Tibial artery (tissue), 4 donors: ENCODE measurements at regions not wholly inside any gene's neighbourhood (a gene's known extent, or its start where the extent isn't known, plus 50 kb on each side); places are given as distances from the start of the nearest gene placed in this dataset.

Experiments used
- DNase-seq, 2 donors: peaks; one replicate each; pipeline ENCODE4 v3.0.0-alpha.2; 2019
- H3K27ac ChIP-seq, 2 donors: fragments of 200-600 bp; sonication (generic) in 1 of 2; 1 replicate in 1 of 2; 2 replicates in 1 of 2; pipeline ENCODE4 v1.5.1; 2018 to 2019; ENCODE audit warnings: mild to moderate bottlenecking in 1 of 2
- H3K27me3 ChIP-seq, 2 donors: fragments of 200-600 bp; sonication (generic) in 1 of 2; one replicate each; pipeline versions ENCODE4 v1.5.1 to v1.6.0; 2016 to 2019
- H3K36me3 ChIP-seq, 3 donors: fragments of 200-600 bp; sonication (generic) in 2 of 3; one replicate each; pipeline ENCODE4 v1.5.1; 2016 to 2019; ENCODE audit warnings: mild to moderate bottlenecking in 2 of 3
- H3K4me1 ChIP-seq, 4 donors: fragments of 200-600 bp; sonication (generic) in 2 of 4; 1 replicate in 3 of 4; 2 replicates in 1 of 4; pipeline ENCODE4 v1.5.1; 2016 to 2019
- H3K4me3 ChIP-seq, 2 donors: fragments of 200-600 bp; sonication (generic) in 1 of 2; 1 replicate in 1 of 2; 2 replicates in 1 of 2; pipeline ENCODE4 v1.5.1; 2018 to 2019; ENCODE audit warnings: mild to moderate bottlenecking in 2 of 2
- H3K9me3 ChIP-seq, 3 donors: fragments of 200-600 bp; sonication (generic) in 1 of 3; one replicate each; pipeline ENCODE4 v1.5.1; 2016 to 2019
- intact Hi-C: fragments of 100-400 bp; cut with DNase I; formaldehyde crosslinking; loops from one replicate; pipeline ENCODE4 v1.15.0; 2023; ENCODE audit warnings: low total_unique reads
- TF ChIP-seq, protein P1 (sequence below), 2 experiments: fragments of 200-600 bp in 1 of 2; fragments of 450-650 bp in 1 of 2; IDR thresholded peaks; one replicate each; pipeline ENCODE4 v1.5.1; 2017 to 2019; ENCODE audit warnings: antibody characterized with exemption in 2 of 2, mild to moderate bottlenecking in 1 of 2, moderate library complexity in 1 of 2

DNA sequence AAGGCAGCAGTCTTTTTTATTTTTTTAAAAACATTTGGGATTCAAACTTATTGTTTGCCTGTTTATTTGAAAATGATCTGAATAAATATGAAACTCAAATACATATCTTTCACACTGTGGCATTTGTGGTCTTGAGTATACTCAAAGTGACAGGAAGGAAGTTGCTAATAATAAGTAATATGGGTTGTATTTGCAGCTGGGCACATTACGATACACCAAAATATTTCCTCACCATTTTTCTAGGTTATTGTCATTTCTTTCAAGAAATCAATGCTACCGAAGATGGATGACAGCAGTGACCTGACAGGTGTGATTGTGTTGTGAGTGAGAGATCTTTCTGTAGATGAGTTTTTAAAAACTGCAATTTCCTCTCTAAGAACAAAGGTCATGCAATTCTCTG lies 665.7 kb downstream of the CDH8 start:
- no peak for DNase-seq
- Histone ChIP-seq H3K4me1 (no peaks in the 10 kb centered on the region), H3K27me3 (no peaks in the 10 kb centered on the region), H3K9me3 (no peaks in the 10 kb centered on the region), H3K4me3 (no peak overlapping the region), H3K27ac (no peak overlapping the region), H3K36me3 (no peaks in the 10 kb centered on the region)
- intact Hi-C loops, result no loop called here
- TF ChIP-seq, protein P1, sequence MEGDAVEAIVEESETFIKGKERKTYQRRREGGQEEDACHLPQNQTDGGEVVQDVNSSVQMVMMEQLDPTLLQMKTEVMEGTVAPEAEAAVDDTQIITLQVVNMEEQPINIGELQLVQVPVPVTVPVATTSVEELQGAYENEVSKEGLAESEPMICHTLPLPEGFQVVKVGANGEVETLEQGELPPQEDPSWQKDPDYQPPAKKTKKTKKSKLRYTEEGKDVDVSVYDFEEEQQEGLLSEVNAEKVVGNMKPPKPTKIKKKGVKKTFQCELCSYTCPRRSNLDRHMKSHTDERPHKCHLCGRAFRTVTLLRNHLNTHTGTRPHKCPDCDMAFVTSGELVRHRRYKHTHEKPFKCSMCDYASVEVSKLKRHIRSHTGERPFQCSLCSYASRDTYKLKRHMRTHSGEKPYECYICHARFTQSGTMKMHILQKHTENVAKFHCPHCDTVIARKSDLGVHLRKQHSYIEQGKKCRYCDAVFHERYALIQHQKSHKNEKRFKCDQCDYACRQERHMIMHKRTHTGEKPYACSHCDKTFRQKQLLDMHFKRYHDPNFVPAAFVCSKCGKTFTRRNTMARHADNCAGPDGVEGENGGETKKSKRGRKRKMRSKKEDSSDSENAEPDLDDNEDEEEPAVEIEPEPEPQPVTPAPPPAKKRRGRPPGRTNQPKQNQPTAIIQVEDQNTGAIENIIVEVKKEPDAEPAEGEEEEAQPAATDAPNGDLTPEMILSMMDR (IDR thresholded peaks at IDR 0.05), result no peak

DNA sequence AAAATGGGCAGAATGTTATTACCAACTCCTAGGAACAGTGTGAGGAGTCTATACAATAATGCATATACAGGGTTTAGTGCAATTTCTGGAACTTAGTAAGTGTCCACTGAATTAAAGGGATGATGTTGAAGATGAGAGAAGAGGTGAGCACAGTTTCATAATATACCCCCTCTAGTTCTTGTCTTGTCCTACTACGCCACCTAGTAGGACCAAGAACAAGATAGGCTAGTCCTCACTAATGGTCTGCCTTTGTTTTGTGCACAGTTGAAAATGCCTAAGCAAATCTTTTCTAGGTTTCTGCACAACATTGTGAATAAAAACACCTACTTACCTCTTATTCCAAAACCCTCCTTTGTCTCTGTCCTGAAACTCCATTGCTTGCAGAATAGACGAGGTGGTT lies 670.2 kb downstream of the CDH8 start:
- H3K4me3 ChIP-seq, result no peak overlapping the region
- H3K36me3 ChIP-seq, result no peaks in the 10 kb centered on the region
- no peak for DNase-seq
- TF ChIP-seq, protein P1 (IDR thresholded peaks at IDR 0.05), result no peak
- H3K27ac ChIP-seq, result no peak overlapping the region
- no peaks in the 10 kb centered on the region for H3K9me3 ChIP-seq
- no peaks in the 10 kb centered on the region for H3K4me1 ChIP-seq
- no peaks in the 10 kb centered on the region for H3K27me3 ChIP-seq
- intact Hi-C loops, result no loop called here

DNA sequence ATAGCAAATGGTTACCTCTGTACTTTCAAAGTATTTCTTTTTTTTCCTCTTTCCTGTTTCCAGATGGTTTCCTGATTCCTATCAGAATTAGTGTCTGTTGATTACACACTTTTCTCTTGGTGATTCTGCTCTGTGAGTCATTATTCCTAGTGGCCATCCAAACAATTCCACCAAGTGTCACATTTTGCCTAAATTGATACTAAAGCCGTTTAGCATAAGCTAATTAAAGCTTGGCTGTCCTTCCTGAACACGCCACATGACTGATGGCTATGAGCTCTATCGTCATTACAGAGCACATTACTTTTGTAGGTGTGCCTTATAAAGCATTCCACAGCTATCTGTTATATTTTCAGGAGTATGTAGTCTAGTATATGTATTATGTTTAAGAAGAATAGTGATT lies 671.2 kb downstream of the CDH8 start:
- H3K4me1 ChIP-seq, result no peaks in the 10 kb centered on the region
- no peak overlapping the region for H3K4me3 ChIP-seq
- no peak for DNase-seq
- TF ChIP-seq, protein P1 (IDR thresholded peaks at IDR 0.05), result no peak
- intact Hi-C loops, result no loop called here
- H3K36me3 ChIP-seq, result no peaks in the 10 kb centered on the region
- no peak overlapping the region for H3K27ac ChIP-seq
- no peaks in the 10 kb centered on the region for H3K9me3 ChIP-seq
- H3K27me3 ChIP-seq, result no peaks in the 10 kb centered on the region

DNA sequence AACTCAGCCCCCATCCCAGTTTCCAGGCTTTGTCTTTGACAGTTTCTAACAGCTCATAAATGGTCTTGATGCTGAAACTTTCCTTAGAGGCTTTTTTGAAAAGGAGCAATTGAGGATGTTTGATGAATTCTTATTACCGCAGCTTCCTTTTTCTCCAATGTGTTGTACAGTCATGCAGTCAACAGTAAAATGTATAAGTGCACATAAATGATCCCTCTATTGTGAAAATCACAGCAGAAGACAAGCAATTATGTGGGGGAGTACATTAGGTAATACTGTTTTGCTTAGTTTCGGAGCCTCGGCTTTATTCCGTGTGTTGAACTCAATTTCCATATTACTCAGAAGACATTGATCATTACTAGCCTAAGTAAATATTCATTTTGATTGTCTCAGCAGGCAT lies 673.7 kb downstream of the CDH8 start:
- Histone ChIP-seq H3K27ac (no peak overlapping the region), H3K4me3 (no peak overlapping the region), H3K36me3 (no peaks in the 10 kb centered on the region), H3K4me1 (no peaks in the 10 kb centered on the region), H3K9me3 (no peaks in the 10 kb centered on the region), H3K27me3 (no peaks in the 10 kb centered on the region)
- intact Hi-C loops, result no loop called here
- no peak for DNase-seq
- TF ChIP-seq, protein P1 (IDR thresholded peaks at IDR 0.05), result no peak

DNA sequence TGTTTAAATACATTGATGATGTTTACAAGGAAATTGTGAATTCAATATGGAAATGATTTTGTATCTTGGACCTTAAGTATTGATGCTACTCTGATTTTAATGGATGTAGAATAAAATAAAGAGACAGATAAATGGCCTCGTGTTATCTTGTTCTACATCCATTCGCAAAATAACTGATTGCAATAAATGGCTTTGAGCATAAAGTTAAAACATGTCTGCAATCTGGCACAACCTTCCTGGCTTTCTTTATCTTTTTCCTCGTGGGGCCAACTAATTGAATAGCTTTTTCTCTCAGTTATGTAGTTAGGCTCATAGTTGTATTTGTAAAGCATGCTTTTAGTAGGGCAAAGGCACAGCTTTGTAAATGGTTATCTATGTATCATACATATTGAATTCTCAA lies 691.4 kb downstream of the CDH8 start:
- intact Hi-C loops, result no loop called here
- no peak for DNase-seq
- no peak overlapping the region for H3K27ac ChIP-seq
- H3K4me3 ChIP-seq, result no peak overlapping the region
- H3K4me1 ChIP-seq, result no peaks in the 10 kb centered on the region
- H3K36me3 ChIP-seq, result no peaks in the 10 kb centered on the region
- TF ChIP-seq, protein P1 (IDR thresholded peaks at IDR 0.05), result no peak
- no peaks in the 10 kb centered on the region for H3K27me3 ChIP-seq
- no peaks in the 10 kb centered on the region for H3K9me3 ChIP-seq

DNA sequence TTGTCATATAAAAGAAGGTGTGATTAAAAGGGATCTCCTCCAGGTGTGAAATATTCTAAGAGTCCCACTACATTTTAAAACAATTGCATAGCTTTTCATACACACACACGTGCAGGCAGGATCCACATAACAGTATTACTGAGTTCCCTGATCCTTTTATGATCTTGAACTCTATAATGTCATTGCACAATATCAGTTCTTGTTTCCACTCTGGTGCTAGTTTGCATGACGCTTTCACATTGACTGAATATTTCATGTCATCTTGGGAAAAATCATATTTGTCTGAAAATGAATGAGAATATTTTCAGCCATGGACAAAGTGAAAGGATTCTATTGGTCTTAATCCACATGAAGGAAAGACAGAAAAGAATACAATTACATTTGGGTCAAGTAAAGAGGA lies 703.8 kb downstream of the CDH8 start:
- TF ChIP-seq, protein P1 (IDR thresholded peaks at IDR 0.05), result no peak
- Histone ChIP-seq H3K36me3 (no peaks in the 10 kb centered on the region), H3K4me3 (no peak overlapping the region), H3K4me1 (no peaks in the 10 kb centered on the region), H3K9me3 (no peaks in the 10 kb centered on the region), H3K27me3 (no peaks in the 10 kb centered on the region), H3K27ac (no peak overlapping the region)
- DNase-seq, result no peak
- intact Hi-C loops, result no loop called here
